Suprapubic skin (tissue), 3 donors: ENCODE measurements at regions not wholly inside any gene's neighbourhood (a gene's known extent, or its start where the extent isn't known, plus 50 kb on each side); places are given as distances from the start of the nearest gene placed in this dataset.

ENCODE experiments used
- CTCF ChIP-seq, 2 donors: fragments of 200-600 bp in 1 of 2; fragments of 450-650 bp in 1 of 2; sonication (generic) in 1 of 2; IDR thresholded peaks; one replicate each; pipeline ENCODE4 v1.5.1; 2016 to 2019; ENCODE audit warnings: antibody characterized with exemption in 2 of 2, mild to moderate bottlenecking in 1 of 2, moderate library complexity in 1 of 2
- POLR2A ChIP-seq, 2 donors: fragments of 450-650 bp; IDR thresholded peaks; one replicate each; pipeline ENCODE4 v1.6.1; 2017; ENCODE audit warnings: antibody characterized with exemption in 2 of 2, mild to moderate bottlenecking in 2 of 2, moderate library complexity in 2 of 2

GRCh38 chr6:170205126-170205525 is 85.8 kb downstream of the DLL1 start:
- TF ChIP-seq CTCF (IDR thresholded peaks at IDR 0.05) (no peak), POLR2A (IDR thresholded peaks at IDR 0.05) (no peak)
